Retina (tissue), 1 donor: ENCODE measurements at regions not wholly inside any gene's neighbourhood (a gene's known extent, or its start where the extent isn't known, plus 50 kb on each side); places are given as distances from the start of the nearest gene placed in this dataset.

Experiments used
- DNase-seq: peaks from one replicate; pipeline ENCODE4 v3.0.0-alpha.2; 2016

- no peak for DNase-seq
Observed at GRCh38 chr15:96415513-96416217, 85.2 kb downstream of the NR2F2 start.

GRCh38 chr15:96416218-96416933, 85.9 kb downstream of the NR2F2 start:
- DNase-seq = peak; percentile 65

- DNase-seq = peak; percentile 81
Observed at GRCh38 chr15:96416934-96417759, 86.6 kb downstream of the NR2F2 start.

- DNase-seq = no peak
Observed at GRCh38 chr15:96417760-96418130, 87.2 kb downstream of the NR2F2 start.

GRCh38 chr15:96418146-96418545, 87.6 kb downstream of the NR2F2 start:
- no peak for DNase-seq

GRCh38 chr15:96421178-96421601, 90.7 kb downstream of the NR2F2 start:
- no peak for DNase-seq

GRCh38 chr15:96422125-96422524, 91.6 kb downstream of the NR2F2 start:
- DNase-seq = no peak

- DNase-seq = no peak
Observed at GRCh38 chr15:96424674-96425073, 94.2 kb downstream of the NR2F2 start.

GRCh38 chr15:96428742-96429141, 98.2 kb downstream of the NR2F2 start:
- no peak for DNase-seq

GRCh38 chr15:96431786-96432185, 101.3 kb downstream of the NR2F2 start:
- no peak for DNase-seq

GRCh38 chr15:96435022-96435421, 104.5 kb downstream of the NR2F2 start:
- DNase-seq = no peak

GRCh38 chr15:96435841-96436240, 105.3 kb downstream of the NR2F2 start:
- no peak for DNase-seq

- no peak for DNase-seq
Observed at GRCh38 chr15:96440978-96441377, 110.5 kb downstream of the NR2F2 start.

GRCh38 chr15:96442076-96442475, 111.6 kb downstream of the NR2F2 start:
- no peak for DNase-seq

GRCh38 chr15:96444865-96445264, 114.4 kb downstream of the NR2F2 start:
- DNase-seq = no peak

- no peak for DNase-seq
Observed at GRCh38 chr15:96448923-96449322, 118.4 kb downstream of the NR2F2 start.

GRCh38 chr15:96457841-96458240, 127.3 kb downstream of the NR2F2 start:
- no peak for DNase-seq

- no peak for DNase-seq
Observed at GRCh38 chr15:96460106-96460505, 129.6 kb downstream of the NR2F2 start.

GRCh38 chr15:96462768-96463750, 132.6 kb downstream of the NR2F2 start:
- no peak for DNase-seq

GRCh38 chr15:96466389-96466947, 136.0 kb downstream of the NR2F2 start:
- no peak for DNase-seq

- DNase-seq = no peak
Observed at GRCh38 chr15:96468036-96468435, 137.5 kb downstream of the NR2F2 start.

- DNase-seq = peak; percentile 69
Observed at GRCh38 chr15:96470681-96471310, 140.3 kb downstream of the NR2F2 start.
